OCI-LY3 (cell line): ENCODE measurements at regions not wholly inside any gene's neighbourhood (a gene's known extent, or its start where the extent isn't known, plus 50 kb on each side); places are given as distances from the start of the nearest gene placed in this dataset.

Experiments used
- H2AFZ ChIP-seq: fragments of 200-600, 300-600 bp; shearing (Covaris generic); 2 replicates; pipeline ENCODE4 v1.6.0; 2014; ENCODE audit warnings: antibody characterized with exemption, low read depth, low read length
- H3K27ac ChIP-seq: fragments of 200-600, 300-600 bp; sonication (generic); 2 replicates; pipeline ENCODE4 v1.5.1; 2014; ENCODE audit warnings: mild to moderate bottlenecking, low read length, moderate library complexity, mixed read lengths
- H3K27me3 ChIP-seq: fragments of 200-600, 300-600 bp; sonication (generic); 2 replicates; pipeline ENCODE4 v1.6.1; 2014; ENCODE audit warnings: low read depth, low read length, mixed read lengths
- H3K36me3 ChIP-seq: fragments of 200-600, 300-600 bp; sonication (generic); replicated peaks from 2 replicates; pipeline ENCODE3; 2014; ENCODE audit warnings: low read depth, low read length, mixed read lengths
- H3K4me1 ChIP-seq: fragments of 300-600, 200-600 bp; sonication (generic); 2 replicates; pipeline ENCODE4 v1.6.1; 2014; ENCODE audit warnings: low read length, mixed read lengths
- H3K4me2 ChIP-seq: fragments of 200-600, 300-600 bp; sonication (generic); 2 replicates; pipeline ENCODE4 v1.6.1; 2014; ENCODE audit warnings: low read length, mixed read lengths
- H3K4me3 ChIP-seq: fragments of 300-600, 200-600 bp; sonication (generic); 2 replicates; pipeline ENCODE4 v1.5.1; 2014; ENCODE audit warnings: antibody characterized with exemption, mild to moderate bottlenecking, low read length, moderate library complexity
- H3K79me2 ChIP-seq: fragments of 300-600, 200-600 bp; shearing (Covaris generic); 2 replicates; pipeline ENCODE4 v1.6.1; 2014; ENCODE audit warnings: mild to moderate bottlenecking, low read length, mixed read lengths
- H3K9ac ChIP-seq: fragments of 300-600, 200-600 bp; shearing (Covaris generic); 2 replicates; pipeline ENCODE4 v1.6.0; 2014; ENCODE audit warnings: mild to moderate bottlenecking, low read length, moderate library complexity
- H3K9me3 ChIP-seq: fragments of 200-600, 300-600 bp; shearing (Covaris generic); 2 replicates; pipeline ENCODE4 v1.6.1; 2014; ENCODE audit warnings: low read length, mixed read lengths; ENCODE audit not compliant: insufficient read depth
- H4K20me1 ChIP-seq: fragments of 200-600, 300-600 bp; sonication (generic); 2 replicates; pipeline ENCODE4 v1.6.1; 2016; ENCODE audit warnings: low read length, mixed read lengths; ENCODE audit not compliant: insufficient read depth
- CTCF ChIP-seq: fragments of 200-600, 300-600 bp; sonication (generic); IDR thresholded peaks from 2 replicates; pipeline ENCODE4 v1.5.1; 2014; ENCODE audit warnings: antibody characterized with exemption, low read length, low read depth
- EZH2phosphoT487 ChIP-seq: fragments of 200-600 bp; shearing (Covaris generic); IDR thresholded peaks from 2 replicates; pipeline ENCODE4 v1.6.1; 2018; ENCODE audit warnings: antibody characterized with exemption, mixed run types, low read depth

DNA sequence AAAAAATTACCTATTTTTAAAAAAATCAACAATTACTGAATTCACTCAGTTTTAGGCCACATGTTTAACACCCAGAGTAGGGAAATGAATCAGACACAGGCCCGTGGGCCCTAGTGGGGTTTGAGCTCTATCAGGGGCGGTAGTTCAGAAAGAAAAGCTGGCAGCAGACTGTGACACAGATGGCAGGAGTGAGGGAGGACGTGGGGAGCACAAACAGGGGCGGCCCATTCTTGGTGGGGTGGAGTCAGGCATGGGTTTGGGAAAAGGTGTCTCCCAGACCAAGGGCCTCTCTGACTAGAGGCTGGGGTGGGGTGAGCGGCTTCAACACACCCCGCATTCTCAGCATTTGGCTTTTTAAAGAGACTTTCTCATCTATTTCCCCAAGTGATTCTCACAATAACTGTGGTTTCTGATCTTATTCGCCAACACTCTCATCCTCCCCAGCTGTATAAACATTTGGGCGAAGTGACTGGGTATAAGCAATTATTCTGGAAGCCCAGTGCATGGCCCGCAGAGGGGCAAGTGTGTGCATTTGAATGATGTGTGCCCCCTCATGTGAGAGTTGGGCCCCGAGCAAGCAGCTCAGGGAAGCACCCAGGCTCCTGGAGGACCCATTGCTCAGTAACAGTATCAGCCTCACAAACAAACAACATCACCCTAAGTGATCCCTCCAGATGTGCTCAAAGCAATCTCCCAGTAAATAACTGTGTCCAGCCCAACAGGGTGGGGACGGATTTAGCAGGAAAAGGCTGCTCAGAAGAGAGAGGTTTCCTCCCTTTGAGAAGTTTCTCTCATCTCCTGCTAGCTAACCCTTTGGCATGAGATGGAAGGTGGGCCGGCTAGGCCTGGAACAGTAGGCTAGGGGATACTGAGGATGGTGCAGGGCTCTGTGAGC is 437.6 kb upstream of the ZMIZ1 start:
- Histone ChIP-seq H2AFZ (no peak overlapping the region), H3K9me3 (no peaks in the 10 kb centered on the region), H3K4me3 (peak overlapping the region; percentile 37), H3K27ac (peak overlapping the region; percentile 32; the same call in 1 of the 2 replicates), H3K79me2 (no peaks in the 10 kb centered on the region), H4K20me1 (no peaks in the 10 kb centered on the region), H3K4me1 (peaks cover 43% of the 10 kb centered on the region), H3K4me2 (peak overlapping the region; percentile 38), H3K9ac (no peak overlapping the region), H3K36me3 (no peaks in the 10 kb centered on the region), H3K27me3 (peaks cover 29% of the 10 kb centered on the region)
- no peak for TF ChIP-seq CTCF
- no peak for TF ChIP-seq EZH2phosphoT487

DNA sequence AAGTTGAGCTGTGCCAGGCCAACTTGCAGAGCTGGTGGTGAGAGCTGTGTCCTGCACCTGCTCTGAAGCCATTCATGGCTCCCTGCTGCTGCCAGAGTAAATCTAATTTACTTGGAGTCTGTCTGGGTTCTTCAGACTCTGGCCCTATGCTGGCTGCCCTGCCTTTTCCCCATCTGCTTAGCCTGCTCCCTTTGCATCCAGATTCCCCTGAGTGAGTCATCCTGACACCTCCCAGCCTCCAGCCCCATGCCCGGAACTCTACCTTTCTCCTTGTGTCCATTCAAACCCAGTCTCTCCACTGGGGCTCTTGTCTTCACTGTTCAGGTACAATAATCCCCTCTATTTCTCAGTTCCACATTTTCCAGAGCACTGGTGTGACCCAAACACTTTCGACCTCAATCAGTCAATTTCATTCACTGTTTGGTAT is 434.4 kb upstream of the ZMIZ1 start:
- Histone ChIP-seq H2AFZ (no peak overlapping the region), H3K9me3 (no peaks in the 10 kb centered on the region), H3K36me3 (no peaks in the 10 kb centered on the region), H4K20me1 (no peaks in the 10 kb centered on the region), H3K4me2 (peak overlapping the region; percentile 34), H3K27me3 (peaks cover 35% of the 10 kb centered on the region), H3K4me1 (peaks cover 43% of the 10 kb centered on the region), H3K79me2 (no peaks in the 10 kb centered on the region), H3K27ac (no peak overlapping the region), H3K9ac (no peak overlapping the region), H3K4me3 (no peak overlapping the region)
- TF ChIP-seq EZH2phosphoT487, result no peak
- TF ChIP-seq CTCF, result no peak

GRCh38 chr10:78634835-78635234 is 433.9 kb upstream of the ZMIZ1 start:
- peak overlapping the region; percentile 34 for H3K4me2 ChIP-seq
- no peak for TF ChIP-seq EZH2phosphoT487
- TF ChIP-seq CTCF, result no peak
- H3K27ac ChIP-seq, result no peak overlapping the region

DNA sequence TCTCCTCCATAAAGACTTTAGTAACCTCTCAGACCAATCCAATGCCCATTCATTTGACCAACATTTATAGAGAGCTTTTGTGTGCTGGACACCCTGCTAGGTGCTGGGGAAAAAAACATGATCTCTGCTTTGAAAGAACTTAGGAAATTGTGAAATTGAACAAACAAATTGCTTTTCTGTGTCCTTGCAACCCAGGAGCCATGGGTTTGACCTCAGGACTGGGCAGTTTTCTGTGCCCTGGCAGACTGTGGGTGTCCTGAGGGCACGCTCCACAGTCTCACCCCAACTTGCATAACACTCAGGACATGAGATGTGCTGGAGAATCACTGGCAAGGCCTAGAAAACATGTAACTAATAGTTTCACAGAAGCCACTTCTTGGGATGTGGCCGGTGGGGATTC is 429.1 kb upstream of the ZMIZ1 start:
- no peaks in the 10 kb centered on the region for H3K9me3 ChIP-seq
- TF ChIP-seq EZH2phosphoT487, result no peak
- no peak for TF ChIP-seq CTCF
- no peak overlapping the region for H2AFZ ChIP-seq
- no peaks in the 10 kb centered on the region for H4K20me1 ChIP-seq
- H3K9ac ChIP-seq, result no peak overlapping the region
- no peaks in the 10 kb centered on the region for H3K36me3 ChIP-seq
- no peaks in the 10 kb centered on the region for H3K79me2 ChIP-seq
- H3K4me2 ChIP-seq, result no peak overlapping the region
- no peak overlapping the region for H3K27ac ChIP-seq
- H3K4me3 ChIP-seq, result no peak overlapping the region
- peaks cover 35% of the 10 kb centered on the region for H3K27me3 ChIP-seq
- H3K4me1 ChIP-seq, result peaks cover 20% of the 10 kb centered on the region

More at GRCh38 chr10:78634835-78635234, 433.9 kb upstream of the ZMIZ1 start:
- no peak overlapping the region for H3K9ac ChIP-seq
- H3K9me3 ChIP-seq, result no peaks in the 10 kb centered on the region
- H3K4me1 ChIP-seq, result peaks cover 42% of the 10 kb centered on the region
- no peak overlapping the region for H2AFZ ChIP-seq
- H3K79me2 ChIP-seq, result no peaks in the 10 kb centered on the region
- 0 out of 2 replicates have a peak overlapping the region, but pooled peaks have one; percentile 14 for H3K4me3 ChIP-seq
- no peaks in the 10 kb centered on the region for H3K36me3 ChIP-seq
- H3K27me3 ChIP-seq, result peaks cover 35% of the 10 kb centered on the region
- no peaks in the 10 kb centered on the region for H4K20me1 ChIP-seq
